Liver (tissue), 8 donors: ENCODE measurements at regions not wholly inside any gene's neighbourhood (a gene's known extent, or its start where the extent isn't known, plus 50 kb on each side); places are given as distances from the start of the nearest gene placed in this dataset.

Experiments used
- DNase-seq: peaks from one replicate; pipeline ENCODE4 v3.0.0-alpha.2; 2017; ENCODE audit warnings: low spot score
- H3K27ac ChIP-seq, 2 donors: one replicate each; pipeline ENCODE4 v1.7.0; 2013; ENCODE audit warnings: inconsistent platforms in 2 of 2, low read length in 2 of 2, control low read depth in 1 of 2, low read depth in 1 of 2, mild to moderate bottlenecking in 1 of 2
- H3K27me3 ChIP-seq, 4 donors: one replicate each; pipeline versions ENCODE4 v1.6.1 to v1.7.0; 2013; ENCODE audit warnings: low read length in 3 of 4, inconsistent platforms in 1 of 4, mild to moderate bottlenecking in 1 of 4, moderate library complexity in 1 of 4; ENCODE audit not compliant: control insufficient read depth in 4 of 4, insufficient read depth in 4 of 4
- H3K36me3 ChIP-seq, 4 donors: one replicate each; pipeline versions ENCODE4 v1.6.1 to v1.7.0; 2013; ENCODE audit warnings: low read length in 3 of 4, mild to moderate bottlenecking in 3 of 4, low read depth in 1 of 4, moderate library complexity in 1 of 4; ENCODE audit not compliant: control insufficient read depth in 4 of 4, insufficient read depth in 3 of 4
- H3K4me1 ChIP-seq, 4 donors: one replicate each; pipeline versions ENCODE4 v1.6.1 to v1.7.0; 2013; ENCODE audit warnings: low read length in 3 of 4, mild to moderate bottlenecking in 3 of 4, moderate library complexity in 1 of 4; ENCODE audit not compliant: control insufficient read depth in 4 of 4, insufficient read depth in 4 of 4
- H3K4me3 ChIP-seq, 3 donors: one replicate each; pipeline versions ENCODE4 v1.6.1 to v1.7.0; 2013; ENCODE audit warnings: low read length in 3 of 3, control low read depth in 1 of 3, low read depth in 1 of 3, mild to moderate bottlenecking in 1 of 3
- H3K9ac ChIP-seq, 2 donors: one replicate each; pipeline ENCODE4 v1.7.0; 2013; ENCODE audit warnings: low read length in 2 of 2, mild to moderate bottlenecking in 2 of 2, moderate library complexity in 2 of 2, control low read depth in 1 of 2, low read depth in 1 of 2
- H3K9me3 ChIP-seq, 4 donors: one replicate each; pipeline versions ENCODE4 v1.6.1 to v1.7.0; 2013; ENCODE audit warnings: low read length in 3 of 4; ENCODE audit not compliant: control insufficient read depth in 4 of 4
- ATF3 ChIP-seq: IDR thresholded peaks from 2 replicates; pipeline ENCODE4 v1.6.1; 2016; ENCODE audit warnings: antibody characterized with exemption
- CTCF ChIP-seq: fragments of 150-350 bp; IDR thresholded peaks from 2 replicates; pipeline ENCODE4 v1.5.1; 2017; ENCODE audit warnings: improper control_type of control experiment, low read depth, low read length; ENCODE audit not compliant: missing input control
- FOXA1 ChIP-seq: IDR thresholded peaks from 2 replicates; pipeline ENCODE4 v1.6.1; 2016; ENCODE audit warnings: antibody characterized with exemption
- HNF4A ChIP-seq, 2 donors: conservative IDR thresholded peaks; 2 replicates each; pipeline ENCODE4 v1.6.1; 2016; ENCODE audit warnings: antibody characterized with exemption in 2 of 2, mild to moderate bottlenecking in 2 of 2
- HNF4G ChIP-seq: IDR thresholded peaks from 2 replicates; pipeline ENCODE4 v1.6.1; 2016; ENCODE audit warnings: antibody characterized with exemption
- JUND ChIP-seq, 2 donors: IDR thresholded peaks; 2 replicates each; pipeline ENCODE4 v1.6.1; 2016; ENCODE audit warnings: antibody characterized with exemption in 2 of 2
- MAX ChIP-seq: IDR thresholded peaks from 2 replicates; pipeline ENCODE4 v1.6.1; 2016; ENCODE audit warnings: antibody characterized with exemption
- NR2F2 ChIP-seq: IDR thresholded peaks from 2 replicates; pipeline ENCODE4 v1.6.1; 2016; ENCODE audit warnings: antibody characterized with exemption
- RAD21 ChIP-seq, 2 donors: IDR thresholded peaks; 2 replicates each; pipeline ENCODE4 v1.6.1; 2016; ENCODE audit warnings: antibody characterized with exemption in 2 of 2, mild to moderate bottlenecking in 2 of 2
- REST ChIP-seq: IDR thresholded peaks from 2 replicates; pipeline ENCODE4 v1.6.1; 2016; ENCODE audit warnings: antibody characterized with exemption, mild to moderate bottlenecking
- SP1 ChIP-seq: IDR thresholded peaks from 2 replicates; pipeline ENCODE4 v1.6.1; 2018; ENCODE audit warnings: antibody characterized with exemption, mild to moderate bottlenecking
- WGBS: extraction: QIAGEN DNeasy Blood & Tissue Kit; methylation state at CpG from one replicate; pipeline ENCODE4 v1.1.7; 2013; 5-methylcytosine and 5-hydroxymethylcytosine counted together
- donor health status: healthy.
- donor health status: healthy.
- donor health status: healthy.
- donor health status: healthy.
- donor health status: healthy.

GRCh38 chr5:44935871-44936270, 127.1 kb downstream of the MRPS30 start:
- Histone ChIP-seq H3K9ac (no peak overlapping the region), H3K36me3 (no peaks in the 10 kb centered on the region), H3K9me3 (no peaks in the 10 kb centered on the region), H3K4me3 (no peak overlapping the region), H3K27me3 (no peaks in the 10 kb centered on the region), H3K27ac (no peak overlapping the region), H3K4me1 (no peaks in the 10 kb centered on the region)
- WGBS = 55% methylated on average over 2 of the region's 2 CpGs
- TF ChIP-seq CTCF (no peak), REST (no peak), MAX (no peak), ATF3 (no peak)
- no peak for DNase-seq

- 50% methylated on average over 4 of the region's 4 CpGs for WGBS
Observed at GRCh38 chr5:44942524-44943001, 133.8 kb downstream of the MRPS30 start.

More at GRCh38 chr5:44942524-44943001, 133.8 kb downstream of the MRPS30 start:
- Histone ChIP-seq H3K27ac (no peak overlapping the region), H3K4me3 (no peak overlapping the region), H3K27me3 (no peaks in the 10 kb centered on the region), H3K36me3 (no peaks in the 10 kb centered on the region), H3K4me1 (no peaks in the 10 kb centered on the region), H3K9me3 (no peaks in the 10 kb centered on the region), H3K9ac (no peak overlapping the region)
- no peak for DNase-seq
- TF ChIP-seq HNF4A (conservative IDR thresholded peaks at IDR 0.05) (no peak), JUND (IDR thresholded peaks at IDR 0.05) (no peak), ATF3 (no peak), HNF4G (no peak), NR2F2 (no peak), SP1 (no peak), FOXA1 (no peak), RAD21 (IDR thresholded peaks at IDR 0.05) (no peak), CTCF (no peak)
